H1 (cell line): ENCODE measurements at regions not wholly inside any gene's neighbourhood (a gene's known extent, or its start where the extent isn't known, plus 50 kb on each side); places are given as distances from the start of the nearest gene placed in this dataset.

Experiments used
- CTCF ChIA-PET: fragments of 300-600 bp; sonication (Branson Sonifier 250); formaldehyde crosslinking; loops from one replicate; lab custom pipeline; 2021; ENCODE audit not compliant: partially characterized antibody; lab: Charles Lee
- POLR2A ChIA-PET: fragments of 300-600 bp; sonication (Branson Sonifier 250); formaldehyde crosslinking; loops from one replicate; lab custom pipeline; 2021; ENCODE audit warnings: inconsistent platforms; ENCODE audit not compliant: partially characterized antibody; lab: Charles Lee
- DNase-seq, 2 experiments: peaks; one replicate each; pipeline versions ENCODE4 v3.0.0 to v3.0.0-alpha.2; 2010 to 2022; ENCODE audit warnings: low spot score in 2 of 2, low read depth in 1 of 2, mixed read lengths in 1 of 2
- FAIRE-seq: peaks from 2 replicates; lab custom pipeline; 2011; peaks lifted over from hg19 to GRCh38; lab: Jason Lieb, UNC
- H2AFZ ChIP-seq: 2 replicates; pipeline ENCODE4 v1.8.1; 2012; ENCODE audit warnings: low read length, inconsistent platforms
- H2AK5ac ChIP-seq: 2 replicates; pipeline ENCODE4 v1.6.1; 2013; ENCODE audit warnings: low read depth, low read length
- H2BK120ac ChIP-seq: replicated peaks from 2 replicates; pipeline ENCODE3; 2013; ENCODE audit warnings: low read depth, low read length, inconsistent platforms
- H2BK12ac ChIP-seq: 2 replicates; pipeline ENCODE4 v1.6.1; 2013; ENCODE audit warnings: low read depth, low read length
- H2BK15ac ChIP-seq: 2 replicates; pipeline ENCODE4 v1.6.1; 2013; ENCODE audit warnings: low read length
- H2BK20ac ChIP-seq: 2 replicates; pipeline ENCODE4 v1.6.1; 2013; ENCODE audit warnings: low read length
- H2BK5ac ChIP-seq: 2 replicates; pipeline ENCODE4 v1.6.1; 2013; ENCODE audit warnings: low read depth, low read length
- H3K14ac ChIP-seq: 2 replicates; pipeline ENCODE4 v1.6.1; 2013; ENCODE audit warnings: inconsistent platforms; ENCODE audit not compliant: insufficient read length
- H3K18ac ChIP-seq: 2 replicates; pipeline ENCODE4 v1.6.1; 2013; ENCODE audit warnings: low read length; ENCODE audit errors: extremely low read depth
- H3K23ac ChIP-seq: 2 replicates; pipeline ENCODE4 v1.6.1; 2013; ENCODE audit warnings: inconsistent platforms; ENCODE audit not compliant: insufficient read length
- H3K23me2 ChIP-seq: 2 replicates; pipeline ENCODE4 v1.6.1; 2013; ENCODE audit warnings: low read depth, low read length
- H3K27ac ChIP-seq: 2 replicates; pipeline ENCODE4 v1.6.1; 2011; ENCODE audit warnings: low read depth, low read length, inconsistent platforms
- H3K27me3 ChIP-seq, 4 experiments: replicated peaks in 1 of 4; 1 replicate in 1 of 4; 2 replicates in 3 of 4; pipeline versions ENCODE4 v1.6.1 to v1.8.1; 2011 to 2013; ENCODE audit warnings: low read length in 3 of 4, mild to moderate bottlenecking in 3 of 4, inconsistent platforms in 2 of 4, mixed read lengths in 2 of 4, moderate library complexity in 1 of 4; ENCODE audit not compliant: control insufficient read depth in 3 of 4, insufficient read depth in 3 of 4; ENCODE audit errors: extremely low read depth in 1 of 4
- H3K36me3 ChIP-seq, 4 experiments: 2 replicates each; pipeline versions ENCODE4 v1.6.1 to v1.8.1; 2011 to 2013; ENCODE audit warnings: mild to moderate bottlenecking in 4 of 4, low read length in 3 of 4, moderate library complexity in 2 of 4, control low read depth in 1 of 4, inconsistent platforms in 1 of 4; ENCODE audit not compliant: insufficient read depth in 4 of 4, control insufficient read depth in 2 of 4
- H3K4ac ChIP-seq: replicated peaks from 2 replicates; pipeline ENCODE3; 2013; ENCODE audit warnings: low read length, low read depth, mixed read lengths, inconsistent platforms; ENCODE audit not compliant: insufficient read length
- H3K4me1 ChIP-seq, 4 experiments: replicated peaks in 1 of 4; 1 replicate in 1 of 4; 2 replicates in 3 of 4; pipeline versions ENCODE4 v1.6.1 to v1.8.1; 2011 to 2013; ENCODE audit warnings: low read length in 3 of 4, inconsistent platforms in 2 of 4, mixed read lengths in 1 of 4; ENCODE audit not compliant: insufficient read depth in 4 of 4, control insufficient read depth in 3 of 4
- H3K4me2 ChIP-seq, 2 experiments: 2 replicates each; pipeline versions ENCODE4 v1.6.1 to v1.8.1; 2011 to 2013; ENCODE audit warnings: low read depth in 2 of 2, low read length in 2 of 2, control low read depth in 1 of 2, inconsistent platforms in 1 of 2, mild to moderate bottlenecking in 1 of 2; ENCODE audit not compliant: insufficient read depth in 1 of 2
- H3K4me3 ChIP-seq, 4 experiments: fragments of 200-600, 300-600 bp in 1 of 4; sonication (generic), shearing (Covaris generic), sonication (Bioruptor Twin) in 1 of 4; 2 replicates each; pipeline versions ENCODE4 v1.5.1 to v1.8.1; 2011 to 2016; ENCODE audit warnings: low read length in 4 of 4, low read depth in 3 of 4, control low read depth in 2 of 4, inconsistent platforms in 2 of 4, mild to moderate bottlenecking in 2 of 4, mixed read lengths in 1 of 4, moderate library complexity in 1 of 4; ENCODE audit not compliant: insufficient read depth in 2 of 4; ENCODE audit errors: extremely low read depth in 1 of 4
- H3K56ac ChIP-seq: replicated peaks from 2 replicates; pipeline ENCODE3; 2013; ENCODE audit warnings: low read depth, mild to moderate bottlenecking, mixed read lengths, low read length, inconsistent platforms; ENCODE audit not compliant: insufficient read length
- H3K79me1 ChIP-seq: 2 replicates; pipeline ENCODE4 v1.6.1; 2013; ENCODE audit warnings: low read depth, low read length, control low read depth
- H3K79me2 ChIP-seq, 2 experiments: 2 replicates each; pipeline versions ENCODE4 v1.6.1 to v1.8.1; 2012 to 2013; ENCODE audit warnings: low read length in 2 of 2, mild to moderate bottlenecking in 2 of 2, inconsistent platforms in 1 of 2; ENCODE audit not compliant: insufficient read depth in 2 of 2, control insufficient read depth in 1 of 2
- H3K9ac ChIP-seq, 4 experiments: replicated peaks in 1 of 4; 1 replicate in 1 of 4; 2 replicates in 3 of 4; pipeline versions ENCODE4 v1.6.1 to v1.8.1; 2011 to 2013; ENCODE audit warnings: low read depth in 3 of 4, low read length in 3 of 4, control low read depth in 2 of 4, mild to moderate bottlenecking in 2 of 4, moderate library complexity in 2 of 4, inconsistent platforms in 1 of 4; ENCODE audit errors: extremely low read depth in 1 of 4
- H3K9me3 ChIP-seq, 2 experiments: 2 replicates each; pipeline versions ENCODE4 v1.6.1 to v1.8.1; 2012 to 2013; ENCODE audit warnings: mild to moderate bottlenecking in 2 of 2, moderate library complexity in 2 of 2, control low read depth in 1 of 2, inconsistent platforms in 1 of 2, low read depth in 1 of 2, low read length in 1 of 2, mixed read lengths in 1 of 2; ENCODE audit not compliant: insufficient read depth in 2 of 2
- H4K20me1 ChIP-seq, 2 experiments: replicated peaks in 1 of 2; 2 replicates each; pipeline versions ENCODE3 to v1.8.1; 2011 to 2013; ENCODE audit warnings: inconsistent platforms in 2 of 2, low read length in 2 of 2, mild to moderate bottlenecking in 1 of 2; ENCODE audit not compliant: insufficient read depth in 2 of 2, control insufficient read depth in 1 of 2
- H4K5ac ChIP-seq: 2 replicates; pipeline ENCODE4 v1.6.1; 2013; ENCODE audit warnings: low read length, low read depth, mixed read lengths, inconsistent platforms; ENCODE audit not compliant: insufficient read length
- H4K8ac ChIP-seq: 2 replicates; pipeline ENCODE4 v1.8.0; 2013; ENCODE audit warnings: mild to moderate bottlenecking, moderate library complexity, low read length, inconsistent platforms; ENCODE audit not compliant: insufficient read depth; ENCODE audit errors: extremely low read depth
- H4K91ac ChIP-seq: replicated peaks from 2 replicates; pipeline ENCODE3; 2013; ENCODE audit warnings: low read length, mixed read lengths, inconsistent platforms; ENCODE audit not compliant: insufficient read length
- ASH2L ChIP-seq: fragments of 200-600, 300-600 bp; sonication (generic); IDR thresholded peaks from one replicate; pipeline ENCODE4 v1.7.1; 2017; ENCODE audit warnings: low read length
- BCL11A ChIP-seq, 2 experiments: IDR thresholded peaks; one replicate each; pipeline ENCODE4 v1.6.1; 2011; ENCODE audit warnings: low read depth in 2 of 2, low read length in 2 of 2, mild to moderate bottlenecking in 2 of 2
- CEBPB ChIP-seq: IDR thresholded peaks from 2 replicates; pipeline ENCODE4 v1.6.1; 2012; ENCODE audit warnings: low read depth, low read length
- GTF2F1 ChIP-seq: IDR thresholded peaks from 2 replicates; pipeline ENCODE4 v1.6.1; 2012; ENCODE audit warnings: low read depth, low read length, improper control_type of control experiment, borderline replicate concordance
- HDAC6 ChIP-seq: IDR thresholded peaks from one replicate; pipeline ENCODE4 v1.7.1; 2012; ENCODE audit warnings: low read depth, mild to moderate bottlenecking, inconsistent platforms, low read length, moderate library complexity
- PHF8 ChIP-seq: fragments of 200-600 bp; sonication (generic); conservative IDR thresholded peaks from 2 replicates; pipeline ENCODE4 v1.7.1; 2012; ENCODE audit warnings: low read depth, mild to moderate bottlenecking, inconsistent platforms, low read length, moderate library complexity
- POLR2AphosphoS5 ChIP-seq: IDR thresholded peaks from 2 replicates; pipeline ENCODE4 v1.6.1; 2011; ENCODE audit warnings: low read depth, low read length
- WGBS, 2 experiments: shearing (Covaris generic) in 1 of 2; methylation state at CpG; one replicate each; pipeline versions ENCODE4 v1.1.6 to v1.1.7; 2013 to 2015; ENCODE audit warnings: low lambda C conversion rate in 2 of 2, mixed read lengths in 2 of 2, inconsistent platforms in 1 of 2, low coverage in 1 of 2, missing lambda C conversion rate in 1 of 2; ENCODE audit not compliant: insufficient replicate concordance in 2 of 2, insufficient coverage in 1 of 2, insufficient read length in 1 of 2; ENCODE audit errors: extremely low coverage in 1 of 2, missing lambda C conversion rate in 1 of 2; 5-methylcytosine and 5-hydroxymethylcytosine counted together

DNA sequence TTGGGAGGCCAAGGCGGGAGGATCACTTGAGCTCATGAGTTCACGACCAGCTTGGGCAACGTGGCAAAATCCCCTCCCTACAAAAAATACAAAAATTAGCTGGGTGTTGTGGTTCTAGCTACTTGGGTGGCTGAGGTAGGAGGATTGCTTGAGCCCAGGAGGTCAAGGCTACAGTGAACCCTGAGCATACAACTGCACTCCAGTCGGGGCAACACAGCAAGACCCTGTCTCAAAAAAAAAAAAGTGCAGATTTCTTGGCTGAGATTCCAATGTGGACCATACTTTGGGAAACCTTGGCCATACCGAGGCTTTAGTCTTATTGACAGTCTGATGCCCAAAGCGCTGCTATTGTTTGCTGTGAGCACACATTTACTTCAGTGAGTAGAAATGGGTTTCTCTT is 113.6 kb upstream of the CLINT1 start:
- ChIA-PET CTCF (interaction anchor here (1.0 to 4.5 kb wide), 7 partner anchors 14 to 144 kb away, joined by 3 to 18 read pairs (median 6); no protein-coding TSS in a partner anchor), POLR2A (interaction anchor here (1.6 kb wide), 1 partner anchor 23 kb away, joined by 7 read pairs; no protein-coding TSS in a partner anchor)
- Histone ChIP-seq H3K18ac (no peak overlapping the region), H2BK15ac (no peak overlapping the region), H4K8ac (0 out of 2 replicates have a peak overlapping the region, but pooled peaks have one; percentile 18), H3K4me3 (no peak overlapping the region), H3K9me3 (no peaks in the 10 kb centered on the region), H3K79me1 (no peaks in the 10 kb centered on the region), H4K5ac (no peak overlapping the region), H2BK5ac (no peak overlapping the region), H3K79me2 (no peaks in the 10 kb centered on the region), H2BK12ac (no peak overlapping the region), H3K23ac (no peak overlapping the region), H3K36me3 (no peaks in the 10 kb centered on the region), H4K20me1 (no peaks in the 10 kb centered on the region), H3K27ac (no peak overlapping the region), H2BK120ac (no peak overlapping the region), H3K56ac (no peak overlapping the region), H3K4ac (no peak overlapping the region), H3K14ac (no peak overlapping the region), H3K27me3 (no peaks in the 10 kb centered on the region), H3K23me2 (no peaks in the 10 kb centered on the region), H3K4me1 (peaks cover 0 to 11% (median 3%) of the 10 kb centered on the region in 4 experiments; a peak in 2 of 7 replicates), H4K91ac (no peak overlapping the region), H2AK5ac (no peak overlapping the region), H3K9ac (no peak overlapping the region), H2BK20ac (no peak overlapping the region), H3K4me2 (no peak overlapping the region), H2AFZ (peak overlapping the region; percentile 55; the same call in 1 of the 2 replicates)
- WGBS, 2 experiments: 87% methylated on average over 6 of the region's 6 CpGs; no CpG with 5 or more reads in 1 of the 2 experiments
- no peak for TF ChIP-seq POLR2AphosphoS5
- TF ChIP-seq BCL11A (IDR thresholded peaks at IDR 0.05; ENCODE audit: low read depth in 2 of 2, low read length in 2 of 2): no peak
- TF ChIP-seq GTF2F1: no peak
- no peak for TF ChIP-seq HDAC6
- no peak for TF ChIP-seq ASH2L
- TF ChIP-seq CEBPB: no peak
- no peak for TF ChIP-seq PHF8
- FAIRE-seq (no peak), DNase-seq (no peak)
